HG02763 (cell line): ENCODE measurements at regions not wholly inside any gene's neighbourhood (a gene's known extent, or its start where the extent isn't known, plus 50 kb on each side); places are given as distances from the start of the nearest gene placed in this dataset.
"Not testable (repeated sequence)": the region's sequence is repeated elsewhere in the genome, so short reads cannot be mapped to it uniquely, and the experiment has no call there.

ENCODE experiments used
- ATAC-seq: cut with Tn5 transposase; IDR thresholded peaks from one replicate; pipeline ENCODE4 v1.9.1; 2021; ENCODE audit warnings: mild to moderate bottlenecking, moderate library complexity; ENCODE audit not compliant: unreplicated experiment

GRCh38 chr13:53264751-53265385 is 236.3 kb downstream of the OLFM4 start:
- no peak for ATAC-seq

- no peak for ATAC-seq
Measured at GRCh38 chr13:53266757-53267156, 238.1 kb downstream of the OLFM4 start.

DNA sequence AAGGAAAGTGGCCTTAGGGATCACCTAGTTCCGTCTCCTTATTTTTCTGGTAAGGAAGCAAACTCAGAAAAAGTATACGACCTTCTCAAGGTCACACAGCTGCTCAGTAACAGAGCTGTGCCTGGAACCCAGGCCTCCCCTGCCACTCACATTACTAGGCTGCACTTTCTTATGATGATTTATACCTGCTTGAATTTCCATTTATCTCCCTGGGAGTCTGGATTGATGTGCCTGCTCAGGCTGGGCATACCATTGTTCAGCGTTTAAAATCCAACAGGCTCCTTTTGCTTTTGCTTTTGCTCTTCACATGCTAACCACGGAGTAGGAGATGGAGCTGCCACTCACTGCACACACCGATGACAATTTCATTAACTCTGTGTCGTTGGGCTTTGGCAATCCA is 241.0 kb downstream of the OLFM4 start:
- no peak for ATAC-seq

- ATAC-seq, result no peak
Measured at GRCh38 chr13:53272873-53273272, 244.3 kb downstream of the OLFM4 start.

DNA sequence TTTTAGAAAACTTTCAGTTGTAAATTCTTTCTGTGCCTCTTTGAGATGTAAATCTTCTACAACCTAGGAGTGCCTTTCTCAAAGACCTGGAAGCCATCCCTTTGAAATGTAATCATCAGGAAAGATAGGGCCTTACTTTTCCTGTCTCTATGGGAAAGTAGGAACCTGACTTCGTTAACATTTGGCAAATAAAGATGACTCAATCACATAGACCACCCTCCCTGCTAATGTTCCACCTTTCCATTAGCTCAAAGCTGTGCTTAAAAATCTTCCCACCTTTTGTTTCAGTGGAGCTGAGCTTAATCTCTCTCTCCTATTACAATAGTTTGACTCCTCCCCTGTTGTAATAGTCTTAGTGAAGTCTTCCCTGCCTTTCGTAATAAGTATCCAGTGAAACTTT is 247.7 kb downstream of the OLFM4 start:
- no peak for ATAC-seq

- ATAC-seq, result no peak
Measured at GRCh38 chr13:53281677-53282076, 253.1 kb downstream of the OLFM4 start.

GRCh38 chr13:53285896-53286430 is 257.4 kb downstream of the OLFM4 start:
- ATAC-seq, result no peak

- no peak for ATAC-seq
Measured at GRCh38 chr13:53298396-53298795, 269.8 kb downstream of the OLFM4 start.

- ATAC-seq, result no peak
Measured at GRCh38 chr13:53301449-53301848, 272.8 kb downstream of the OLFM4 start.

DNA sequence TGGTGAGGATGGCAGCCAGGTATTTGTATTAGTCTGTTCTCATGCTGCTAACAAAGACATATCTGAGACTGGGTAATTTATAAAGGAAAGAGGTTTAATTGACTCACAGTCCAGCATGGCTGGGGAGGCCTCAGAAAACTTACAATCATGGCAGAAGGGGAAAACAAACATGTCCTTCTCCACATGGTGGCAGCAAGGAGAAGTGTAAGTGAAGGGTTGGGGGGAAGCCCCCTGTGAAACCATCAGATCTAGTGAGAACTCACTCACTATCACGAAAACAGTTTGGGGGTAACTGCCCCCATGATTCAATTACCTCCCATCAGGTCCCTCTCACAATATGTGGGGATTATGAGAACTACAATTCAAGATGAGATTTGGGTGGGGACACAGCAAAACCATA is 276.8 kb downstream of the OLFM4 start:
- not testable (repeated sequence) for ATAC-seq

GRCh38 chr13:53310786-53311185 is 282.2 kb downstream of the OLFM4 start:
- no peak for ATAC-seq

DNA sequence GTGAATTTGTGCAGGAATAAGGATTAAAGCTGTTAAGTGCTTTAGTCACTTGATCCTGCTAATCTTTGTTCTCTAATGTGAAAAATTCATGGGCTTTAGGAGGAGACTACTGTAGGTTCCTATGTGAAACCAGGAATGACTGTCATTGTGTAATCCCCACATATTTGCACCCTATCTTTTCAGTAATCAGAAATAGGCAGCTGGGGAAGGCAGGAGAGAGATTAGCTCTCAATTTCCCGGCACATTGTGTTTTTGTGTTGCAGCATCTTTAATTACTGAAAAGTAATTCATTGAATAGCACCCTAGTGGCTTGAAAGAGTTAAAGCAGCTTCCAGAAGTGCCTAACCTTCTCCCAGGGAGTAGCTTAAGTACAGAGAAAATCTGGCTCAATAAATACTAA is 282.9 kb downstream of the OLFM4 start:
- ATAC-seq, result no peak

DNA sequence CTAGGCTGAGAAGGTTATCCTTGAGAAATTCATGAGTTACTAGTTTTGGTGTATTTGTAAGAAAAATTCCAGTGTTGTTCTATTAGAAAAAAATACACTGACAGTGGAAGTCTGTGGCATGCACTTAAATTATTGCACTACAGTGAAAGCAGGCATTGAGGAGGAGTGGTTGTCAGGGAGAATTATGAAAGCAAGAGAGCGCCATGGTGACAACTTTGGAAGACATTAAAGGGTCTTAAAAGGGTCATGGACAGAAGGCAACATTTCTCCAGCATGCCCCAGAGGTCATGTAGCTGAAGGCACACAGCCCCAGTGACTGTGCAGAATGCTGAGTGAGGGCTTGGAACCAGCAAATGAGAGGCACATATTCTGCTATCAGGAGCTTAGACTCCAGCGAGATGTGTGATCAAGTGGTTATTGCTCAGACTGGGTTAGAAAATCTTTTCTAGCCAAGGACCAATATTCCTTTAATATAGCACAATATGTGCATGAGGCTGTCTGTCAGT is 292.7 kb downstream of the OLFM4 start:
- no peak for ATAC-seq

DNA sequence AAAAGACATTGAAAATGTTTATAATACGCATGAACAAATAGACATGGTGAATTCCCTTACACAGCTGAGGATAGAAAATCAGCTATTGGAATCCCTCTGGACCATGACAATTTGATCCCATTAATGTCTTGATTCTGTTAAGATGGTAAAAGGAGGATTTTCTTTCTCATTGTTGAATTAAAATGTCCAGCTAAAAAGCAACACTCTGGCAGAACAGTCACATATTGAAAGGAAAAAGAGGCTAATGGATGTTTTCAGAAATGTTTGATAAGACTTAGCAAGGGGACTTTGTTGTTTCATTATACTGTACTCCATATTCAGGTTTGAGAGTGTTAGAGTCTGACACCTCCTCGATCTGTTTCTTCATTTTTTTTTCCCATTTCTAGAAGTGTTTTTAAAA is 296.0 kb downstream of the OLFM4 start:
- ATAC-seq, result no peak

GRCh38 chr13:53326716-53327115 is 298.1 kb downstream of the OLFM4 start:
- no peak for ATAC-seq

DNA sequence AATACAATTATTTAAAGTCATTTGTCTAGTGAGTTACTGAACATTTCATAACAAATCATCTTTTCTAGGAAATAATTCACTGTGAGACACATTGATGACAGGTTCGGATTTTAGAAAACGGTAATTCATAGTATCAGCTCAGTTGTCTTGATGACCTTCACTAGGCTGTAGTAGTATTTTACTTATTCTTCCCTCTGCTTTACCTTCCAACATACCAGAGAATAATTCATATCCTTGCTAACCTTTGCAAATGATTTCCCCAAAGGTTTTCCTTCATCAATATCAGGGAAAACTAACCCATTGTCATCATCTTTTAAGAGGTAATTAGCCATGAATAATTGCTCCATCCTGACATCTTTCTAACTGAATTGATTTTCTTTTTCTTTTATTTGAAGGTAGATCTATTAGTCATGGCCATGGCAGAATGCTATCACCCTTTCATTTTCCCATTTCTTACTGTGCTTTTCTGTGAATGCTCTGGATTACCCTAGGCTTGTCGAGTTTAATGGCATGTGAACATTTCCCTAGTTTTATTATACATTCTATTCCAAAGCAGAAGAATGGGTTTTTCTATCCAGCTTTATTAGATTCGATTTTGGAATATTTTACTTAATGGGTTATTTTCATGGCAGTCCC is 299.2 kb downstream of the OLFM4 start:
- no peak for ATAC-seq

GRCh38 chr13:53336441-53337160 is 308.0 kb downstream of the OLFM4 start:
- ATAC-seq, result no peak

DNA sequence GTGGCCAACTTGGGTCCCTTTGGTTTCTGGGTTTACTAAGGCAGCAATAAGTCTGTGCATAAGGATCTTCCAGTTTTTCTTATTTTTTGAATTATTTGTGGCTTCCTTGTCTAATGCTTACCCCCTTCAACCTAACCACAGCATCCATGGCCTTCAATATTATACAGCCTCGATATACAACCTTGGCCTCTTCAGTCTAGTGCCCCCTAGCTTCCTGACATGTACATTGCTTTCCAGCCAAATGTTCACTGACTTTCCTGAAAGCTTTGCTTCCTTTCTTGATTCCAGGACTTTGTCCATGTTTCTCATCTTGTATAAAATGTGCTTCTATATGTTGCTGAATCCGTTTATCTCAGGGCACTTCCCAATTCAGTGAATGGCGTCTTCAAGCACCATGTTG is 310.1 kb downstream of the OLFM4 start:
- ATAC-seq, result no peak

DNA sequence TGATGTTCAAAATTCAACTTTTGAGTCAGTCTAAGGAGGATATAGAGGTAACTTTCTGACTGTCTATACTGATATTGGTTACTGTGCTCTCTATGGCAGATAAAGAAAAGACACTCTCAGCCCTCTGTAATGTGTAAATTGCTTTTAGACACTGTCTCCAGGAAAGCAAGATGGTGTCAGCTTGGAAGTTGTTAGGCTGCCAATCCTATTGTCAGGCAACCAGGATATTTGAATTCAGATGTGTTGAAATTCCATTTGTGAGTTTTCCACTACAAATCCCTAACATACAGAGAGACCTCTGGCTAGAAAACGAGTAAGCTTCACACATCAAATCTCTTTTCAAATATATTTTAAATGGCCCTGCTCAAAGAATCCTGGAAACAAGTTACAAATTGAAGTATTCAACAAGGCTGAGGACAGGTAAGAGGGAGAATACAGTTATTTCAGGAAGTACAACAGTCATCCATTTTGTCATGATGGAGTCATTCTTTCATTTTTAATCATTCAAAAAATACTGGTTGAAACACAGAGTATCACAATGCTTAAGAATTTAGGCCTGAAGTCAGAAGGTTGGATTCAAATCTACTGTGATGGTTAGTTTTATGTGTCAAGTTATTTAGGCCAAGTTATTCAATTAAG is 312.0 kb downstream of the OLFM4 start:
- no peak for ATAC-seq

GRCh38 chr13:53341144-53341510 is 312.5 kb downstream of the OLFM4 start:
- no peak for ATAC-seq

- ATAC-seq, result no peak
Measured at GRCh38 chr13:53342623-53343360, 314.2 kb downstream of the OLFM4 start.
